ENCODE measurements at regions not wholly inside any gene's neighbourhood (a gene's known extent, or its start where the extent isn't known, plus 50 kb on each side); places are given as distances from the start of the nearest gene placed in this dataset.
"Not testable (repeated sequence)": the region's sequence is repeated elsewhere in the genome, so short reads cannot be mapped to it uniquely, and the experiment has no call there.

- POLR2A ChIA-PET: no interaction called here
- no peak for ATAC-seq
- Mint-ChIP-seq H3K27ac (no peak overlapping the region), H3K4me1 (no peaks in the 10 kb centered on the region), H3K4me3 (no peak overlapping the region), H3K27me3 (peaks cover 0 to 4% (median 0%) of the 10 kb centered on the region in 5 donors), H3K9me3 (no peaks in the 10 kb centered on the region), H3K36me3 (no peaks in the 10 kb centered on the region)
- DNase-seq: no peak
Observed at GRCh38 chr12:13547283-13547682, 350.8 kb downstream of the EMP1 start.

GRCh38 chr12:13546231-13546630, 349.7 kb downstream of the EMP1 start:
- Mint-ChIP-seq H3K4me3 (no peak overlapping the region), H3K27me3 (peaks cover 0 to 4% (median 1%) of the 10 kb centered on the region in 5 donors), H3K4me1 (no peaks in the 10 kb centered on the region), H3K36me3 (no peaks in the 10 kb centered on the region), H3K27ac (no peak overlapping the region), H3K9me3 (no peaks in the 10 kb centered on the region)
- POLR2A ChIA-PET: no interaction called here
- ATAC-seq (no peak), DNase-seq (no peak)

GRCh38 chr12:13539051-13539450, 342.5 kb downstream of the EMP1 start:
- Mint-ChIP-seq H3K27me3 (peaks cover 3 to 23% (median 11%) of the 10 kb centered on the region in 5 donors), H3K4me1 (peaks cover 0 to 14% (median 0%) of the 10 kb centered on the region in 4 donors), H3K4me3 (no peak overlapping the region), H3K27ac (no peak overlapping the region), H3K36me3 (no peaks in the 10 kb centered on the region), H3K9me3 (peaks cover 0 to 6% (median 0%) of the 10 kb centered on the region in 9 donors)
- POLR2A ChIA-PET: no interaction called here
- DNase-seq: no peak
- no peak for ATAC-seq

- Mint-ChIP-seq H3K4me1 (peaks cover 0 to 14% (median 0%) of the 10 kb centered on the region in 4 donors), H3K36me3 (no peaks in the 10 kb centered on the region), H3K27ac (no peak overlapping the region), H3K4me3 (no peak overlapping the region), H3K27me3 (peaks cover 3 to 23% (median 11%) of the 10 kb centered on the region in 5 donors), H3K9me3 (peaks cover 0 to 6% (median 0%) of the 10 kb centered on the region in 9 donors)
- no peak for ATAC-seq
- POLR2A ChIA-PET: no interaction called here
- DNase-seq: no peak
Observed at GRCh38 chr12:13538136-13538535, 341.6 kb downstream of the EMP1 start.

- DNase-seq (no peak), ATAC-seq (no peak)
- POLR2A ChIA-PET: no interaction called here
- Mint-ChIP-seq H3K4me1 (peaks cover 0 to 14% (median 0%) of the 10 kb centered on the region in 4 donors), H3K27me3 (peaks cover 3 to 23% (median 11%) of the 10 kb centered on the region in 5 donors), H3K27ac (no peak overlapping the region), H3K9me3 (peaks cover 0 to 6% (median 0%) of the 10 kb centered on the region in 9 donors), H3K36me3 (no peaks in the 10 kb centered on the region), H3K4me3 (no peak overlapping the region)
Observed at GRCh38 chr12:13537623-13538022, 341.1 kb downstream of the EMP1 start.

- H3K36me3 Mint-ChIP-seq: no peaks in the 10 kb centered on the region
- POLR2A ChIA-PET: no interaction called here
- ATAC-seq: peak in 1 of 2 donors; percentile 59
- H3K4me3 Mint-ChIP-seq: no peak overlapping the region
- no peak overlapping the region for H3K27ac Mint-ChIP-seq
- peaks cover 0 to 6% (median 0%) of the 10 kb centered on the region in 9 donors for H3K9me3 Mint-ChIP-seq
- H3K27me3 Mint-ChIP-seq: peaks cover 3 to 23% (median 11%) of the 10 kb centered on the region in 5 donors
- peaks cover 0 to 14% (median 0%) of the 10 kb centered on the region in 4 donors for H3K4me1 Mint-ChIP-seq
- peak in 1 of 10 donors; percentile 9 for DNase-seq
Observed at GRCh38 chr12:13536219-13536910, 339.8 kb downstream of the EMP1 start.

GRCh38 chr12:13534645-13535398, 338.3 kb downstream of the EMP1 start:
- Mint-ChIP-seq H3K4me1 (peaks cover 0 to 14% (median 0%) of the 10 kb centered on the region in 4 donors), H3K36me3 (no peaks in the 10 kb centered on the region), H3K9me3 (peaks cover 0 to 3% (median 0%) of the 10 kb centered on the region in 9 donors), H3K27me3 (peaks cover 3 to 23% (median 11%) of the 10 kb centered on the region in 5 donors), H3K4me3 (no peak overlapping the region), H3K27ac (no peak overlapping the region)
- peak in 1 of 10 donors; percentile 3 for DNase-seq
- POLR2A ChIA-PET: no interaction called here
- ATAC-seq: no peak

GRCh38 chr12:13534242-13534641, 337.7 kb downstream of the EMP1 start:
- H3K9me3 Mint-ChIP-seq: peaks cover 0 to 6% (median 0%) of the 10 kb centered on the region in 9 donors
- no peak for ATAC-seq
- no peak overlapping the region for H3K27ac Mint-ChIP-seq
- POLR2A ChIA-PET: no interaction called here
- no peaks in the 10 kb centered on the region for H3K36me3 Mint-ChIP-seq
- H3K27me3 Mint-ChIP-seq: peaks cover 3 to 23% (median 11%) of the 10 kb centered on the region in 5 donors
- peaks cover 0 to 14% (median 0%) of the 10 kb centered on the region in 4 donors for H3K4me1 Mint-ChIP-seq
- H3K4me3 Mint-ChIP-seq: no peak overlapping the region
- no peak for DNase-seq

GRCh38 chr12:13530966-13531365, 334.4 kb downstream of the EMP1 start:
- Mint-ChIP-seq H3K4me1 (peaks cover 0 to 2% (median 0%) of the 10 kb centered on the region in 4 donors), H3K27me3 (peaks cover 2 to 18% (median 8%) of the 10 kb centered on the region in 5 donors), H3K36me3 (no peaks in the 10 kb centered on the region), H3K4me3 (no peak overlapping the region), H3K9me3 (peaks cover 0 to 10% (median 0%) of the 10 kb centered on the region in 9 donors), H3K27ac (no peak overlapping the region)
- DNase-seq (no peak), ATAC-seq (no peak)
- POLR2A ChIA-PET: no interaction called here

GRCh38 chr12:13526185-13526921, 329.8 kb downstream of the EMP1 start:
- H3K4me1 Mint-ChIP-seq, DNase-seq, POLR2A ChIA-PET, H3K4me3 Mint-ChIP-seq, H3K27ac Mint-ChIP-seq, H3K36me3 Mint-ChIP-seq, ATAC-seq: not testable (repeated sequence)
- peaks cover 0 to 10% (median 0%) of the 10 kb centered on the region in 9 donors for H3K9me3 Mint-ChIP-seq
- H3K27me3 Mint-ChIP-seq: peaks cover 4 to 18% (median 8%) of the 10 kb centered on the region in 5 donors

- Mint-ChIP-seq H3K4me1 (no peaks in the 10 kb centered on the region), H3K36me3 (peaks cover 0 to 4% (median 0%) of the 10 kb centered on the region in 3 donors), H3K27me3 (peaks cover 11 to 24% (median 14%) of the 10 kb centered on the region in 5 donors), H3K4me3 (no peak overlapping the region), H3K27ac (no peak overlapping the region), H3K9me3 (peaks cover 0 to 16% (median 5%) of the 10 kb centered on the region in 9 donors)
- no peak for DNase-seq
- no peak for ATAC-seq
- POLR2A ChIA-PET: no interaction called here
Observed at GRCh38 chr12:13523536-13524307, 327.2 kb downstream of the EMP1 start.

GRCh38 chr12:13518034-13518433, 321.5 kb downstream of the EMP1 start:
- H3K4me3 Mint-ChIP-seq, DNase-seq, ATAC-seq, POLR2A ChIA-PET, H3K27ac Mint-ChIP-seq, H3K4me1 Mint-ChIP-seq: not testable (repeated sequence)
- peaks cover 11 to 24% (median 14%) of the 10 kb centered on the region in 5 donors for H3K27me3 Mint-ChIP-seq
- peaks cover 12 to 50% (median 26%) of the 10 kb centered on the region in 9 donors for H3K9me3 Mint-ChIP-seq
- H3K36me3 Mint-ChIP-seq: peaks cover 0 to 11% (median 0%) of the 10 kb centered on the region in 3 donors
